ENCODE measurements at regions not wholly inside any gene's neighbourhood (a gene's known extent, or its start where the extent isn't known, plus 50 kb on each side); places are given as distances from the start of the nearest gene placed in this dataset.

DNA sequence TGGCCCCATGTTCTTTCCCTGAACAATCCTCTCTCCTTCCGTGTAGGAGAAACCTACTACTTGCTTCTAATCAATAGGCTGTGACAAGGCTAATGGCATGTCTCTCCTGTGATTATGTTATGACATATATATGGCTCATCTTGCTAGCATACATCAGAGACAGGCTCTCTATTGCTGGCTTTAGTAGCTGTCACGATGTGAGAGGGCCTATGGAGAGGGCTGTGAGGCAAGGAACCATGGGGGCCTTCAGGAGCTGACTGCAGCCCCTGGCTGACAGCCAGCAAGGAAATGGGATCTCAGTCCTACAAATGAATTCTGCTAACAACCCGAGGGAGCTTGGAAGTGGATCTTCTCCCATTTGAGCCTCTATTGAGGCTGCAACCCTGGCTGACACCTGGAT is 96.3 kb downstream of the EOMES start:
- Histone ChIP-seq H3K27me3 (no peaks in the 10 kb centered on the region), H3K4me3 (ENCODE audit: low read depth, low read length) (no peak overlapping the region), H3K4me1 (no peaks in the 10 kb centered on the region), H3K9me3 (no peaks in the 10 kb centered on the region), H3K36me3 (no peaks in the 10 kb centered on the region)
- no peak for DNase-seq
- TF ChIP-seq, protein P1, sequence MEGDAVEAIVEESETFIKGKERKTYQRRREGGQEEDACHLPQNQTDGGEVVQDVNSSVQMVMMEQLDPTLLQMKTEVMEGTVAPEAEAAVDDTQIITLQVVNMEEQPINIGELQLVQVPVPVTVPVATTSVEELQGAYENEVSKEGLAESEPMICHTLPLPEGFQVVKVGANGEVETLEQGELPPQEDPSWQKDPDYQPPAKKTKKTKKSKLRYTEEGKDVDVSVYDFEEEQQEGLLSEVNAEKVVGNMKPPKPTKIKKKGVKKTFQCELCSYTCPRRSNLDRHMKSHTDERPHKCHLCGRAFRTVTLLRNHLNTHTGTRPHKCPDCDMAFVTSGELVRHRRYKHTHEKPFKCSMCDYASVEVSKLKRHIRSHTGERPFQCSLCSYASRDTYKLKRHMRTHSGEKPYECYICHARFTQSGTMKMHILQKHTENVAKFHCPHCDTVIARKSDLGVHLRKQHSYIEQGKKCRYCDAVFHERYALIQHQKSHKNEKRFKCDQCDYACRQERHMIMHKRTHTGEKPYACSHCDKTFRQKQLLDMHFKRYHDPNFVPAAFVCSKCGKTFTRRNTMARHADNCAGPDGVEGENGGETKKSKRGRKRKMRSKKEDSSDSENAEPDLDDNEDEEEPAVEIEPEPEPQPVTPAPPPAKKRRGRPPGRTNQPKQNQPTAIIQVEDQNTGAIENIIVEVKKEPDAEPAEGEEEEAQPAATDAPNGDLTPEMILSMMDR (IDR thresholded peaks at IDR 0.05; ENCODE audit: low read depth, low read length), result no peak

DNA sequence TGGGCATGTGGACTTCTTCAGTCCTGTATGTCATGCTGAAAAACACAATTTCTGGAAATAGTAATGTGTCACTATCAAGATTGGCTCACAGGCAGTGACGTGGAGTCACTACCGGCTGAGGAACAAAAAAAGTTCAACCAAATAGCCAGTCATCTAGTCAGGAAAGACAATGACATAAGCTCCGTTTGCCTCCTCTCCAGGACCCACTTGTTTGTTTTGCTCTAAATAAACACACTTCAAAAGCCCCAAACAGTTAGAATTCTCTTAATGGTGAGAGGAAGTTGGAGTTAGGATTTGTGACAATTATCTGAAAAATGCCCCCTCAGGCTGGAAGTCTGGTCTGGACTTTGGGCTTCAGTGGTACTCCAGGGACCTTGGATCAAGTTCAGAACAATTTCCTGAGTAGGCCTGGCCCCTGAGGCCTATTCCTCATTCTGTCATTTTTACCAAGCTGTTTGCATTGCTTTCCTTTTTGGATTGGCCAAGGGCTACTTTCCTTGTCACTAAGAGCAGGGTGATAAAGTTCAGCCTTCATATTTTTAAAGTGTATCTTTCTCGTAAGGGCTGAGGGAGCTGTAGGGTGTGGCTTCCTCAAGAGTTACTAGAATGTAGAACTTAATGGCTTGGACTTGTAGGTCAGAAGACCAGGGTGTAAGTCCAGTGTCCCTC is 98.9 kb downstream of the EOMES start:
- H3K27me3 ChIP-seq, result no peaks in the 10 kb centered on the region
- no peak for DNase-seq
- TF ChIP-seq, protein P1 (IDR thresholded peaks at IDR 0.05; ENCODE audit: low read depth, low read length), result no peak
- H3K4me3 ChIP-seq (ENCODE audit: low read depth, low read length), result no peak overlapping the region
- H3K9me3 ChIP-seq, result no peaks in the 10 kb centered on the region
- no peaks in the 10 kb centered on the region for H3K36me3 ChIP-seq
- no peaks in the 10 kb centered on the region for H3K4me1 ChIP-seq

- Histone ChIP-seq H3K27me3 (no peaks in the 10 kb centered on the region), H3K36me3 (no peaks in the 10 kb centered on the region), H3K4me3 (ENCODE audit: low read depth, low read length) (no peak overlapping the region), H3K4me1 (no peaks in the 10 kb centered on the region), H3K9me3 (no peaks in the 10 kb centered on the region)
- DNase-seq, result no peak
- TF ChIP-seq, protein P1 (IDR thresholded peaks at IDR 0.05; ENCODE audit: low read depth, low read length), result no peak
Measured at GRCh38 chr3:27617552-27617951, 104.6 kb downstream of the EOMES start.

GRCh38 chr3:27616031-27616430 is 106.1 kb downstream of the EOMES start:
- peak; percentile 22 for DNase-seq
- H3K27me3 ChIP-seq, result no peaks in the 10 kb centered on the region
- no peaks in the 10 kb centered on the region for H3K9me3 ChIP-seq
- no peak overlapping the region for H3K4me3 ChIP-seq (ENCODE audit: low read depth, low read length)
- H3K4me1 ChIP-seq, result no peaks in the 10 kb centered on the region
- H3K36me3 ChIP-seq, result no peaks in the 10 kb centered on the region
- TF ChIP-seq, protein P1 (IDR thresholded peaks at IDR 0.05; ENCODE audit: low read depth, low read length), result no peak

DNA sequence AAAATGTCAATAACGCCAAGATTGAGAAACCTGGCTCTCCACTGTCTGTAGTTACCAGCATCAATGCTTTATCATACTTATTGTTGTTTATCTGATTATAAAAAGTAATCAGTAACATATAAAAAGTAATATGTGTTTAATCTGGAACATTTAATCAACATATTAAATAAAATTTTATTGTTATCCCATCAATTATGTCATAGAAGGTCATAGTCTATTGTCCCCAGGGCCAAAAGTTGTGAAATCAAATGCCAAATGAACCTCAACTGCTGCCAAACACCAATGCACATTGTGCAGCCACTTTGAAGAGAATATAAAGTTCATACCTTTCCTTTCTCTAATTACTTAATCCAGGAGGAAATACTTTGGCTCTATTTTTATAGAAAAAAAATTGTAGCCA is 106.6 kb downstream of the EOMES start:
- no peaks in the 10 kb centered on the region for H3K27me3 ChIP-seq
- no peaks in the 10 kb centered on the region for H3K9me3 ChIP-seq
- no peak overlapping the region for H3K4me3 ChIP-seq (ENCODE audit: low read depth, low read length)
- H3K36me3 ChIP-seq, result no peaks in the 10 kb centered on the region
- TF ChIP-seq, protein P1 (IDR thresholded peaks at IDR 0.05; ENCODE audit: low read depth, low read length), result no peak
- no peaks in the 10 kb centered on the region for H3K4me1 ChIP-seq
- DNase-seq, result no peak

DNA sequence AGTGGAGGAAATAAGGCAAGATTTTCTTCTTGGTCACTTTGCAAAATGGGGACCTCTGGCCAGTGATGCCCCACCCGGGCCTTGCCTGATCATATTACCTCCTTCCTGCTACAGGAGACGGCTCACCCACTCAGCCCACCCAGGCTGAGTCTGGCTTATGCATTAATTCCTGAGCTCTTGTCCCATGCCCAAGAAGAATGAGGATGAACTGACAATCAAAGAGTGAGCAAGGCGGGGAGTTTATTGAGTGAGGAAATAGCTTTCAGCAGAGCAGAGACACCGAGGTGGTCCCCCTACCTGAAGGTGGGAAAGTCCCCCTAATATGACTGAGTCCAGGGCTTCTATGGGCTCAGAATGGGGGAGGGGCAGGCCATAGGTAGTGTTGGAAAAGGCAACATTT is 107.5 kb downstream of the EOMES start:
- no peaks in the 10 kb centered on the region for H3K27me3 ChIP-seq
- TF ChIP-seq, protein P1 (IDR thresholded peaks at IDR 0.05; ENCODE audit: low read depth, low read length), result no peak
- H3K9me3 ChIP-seq, result no peaks in the 10 kb centered on the region
- no peak overlapping the region for H3K4me3 ChIP-seq (ENCODE audit: low read depth, low read length)
- H3K4me1 ChIP-seq, result no peaks in the 10 kb centered on the region
- DNase-seq, result no peak
- H3K36me3 ChIP-seq, result no peaks in the 10 kb centered on the region
